GM19468 (cell line): ENCODE measurements at regions not wholly inside any gene's neighbourhood (a gene's known extent, or its start where the extent isn't known, plus 50 kb on each side); places are given as distances from the start of the nearest gene placed in this dataset.

ENCODE experiments used
- ATAC-seq: cut with Tn5 transposase; IDR thresholded peaks from one replicate; pipeline ENCODE4 v1.9.1; 2021; ENCODE audit warnings: mild to moderate bottlenecking, moderate library complexity, moderate number of reproducible peaks; ENCODE audit not compliant: unreplicated experiment; ENCODE audit errors: extremely low read depth

GRCh38 chr9:107869111-107869510 is 379.5 kb upstream of the KLF4 start:
- no peak for ATAC-seq

GRCh38 chr9:107868186-107868585 is 378.6 kb upstream of the KLF4 start:
- no peak for ATAC-seq

- no peak for ATAC-seq
Observed at GRCh38 chr9:107867738-107868137, 378.2 kb upstream of the KLF4 start.

- ATAC-seq, result no peak
Observed at GRCh38 chr9:107866711-107867311, 377.2 kb upstream of the KLF4 start.

- ATAC-seq, result no peak
Observed at GRCh38 chr9:107863396-107863795, 373.8 kb upstream of the KLF4 start.

GRCh38 chr9:107862881-107863280 is 373.3 kb upstream of the KLF4 start:
- ATAC-seq, result no peak

GRCh38 chr9:107862323-107862722 is 372.8 kb upstream of the KLF4 start:
- no peak for ATAC-seq

GRCh38 chr9:107861075-107861474 is 371.5 kb upstream of the KLF4 start:
- ATAC-seq, result no peak

GRCh38 chr9:107858260-107858659 is 368.7 kb upstream of the KLF4 start:
- ATAC-seq, result no peak

- ATAC-seq, result no peak
Observed at GRCh38 chr9:107856633-107857032, 367.1 kb upstream of the KLF4 start.

GRCh38 chr9:107855164-107855563 is 365.6 kb upstream of the KLF4 start:
- ATAC-seq, result no peak

- no peak for ATAC-seq
Observed at GRCh38 chr9:107853461-107853860, 363.9 kb upstream of the KLF4 start.

- no peak for ATAC-seq
Observed at GRCh38 chr9:107852891-107853290, 363.3 kb upstream of the KLF4 start.

- ATAC-seq, result no peak
Observed at GRCh38 chr9:107850653-107851052, 361.1 kb upstream of the KLF4 start.

- no peak for ATAC-seq
Observed at GRCh38 chr9:107847978-107848964, 358.7 kb upstream of the KLF4 start.

- ATAC-seq, result no peak
Observed at GRCh38 chr9:107842530-107842929, 353.0 kb upstream of the KLF4 start.

- no peak for ATAC-seq
Observed at GRCh38 chr9:107841076-107841475, 351.5 kb upstream of the KLF4 start.

- ATAC-seq, result no peak
Observed at GRCh38 chr9:107839371-107839770, 349.8 kb upstream of the KLF4 start.

- no peak for ATAC-seq
Observed at GRCh38 chr9:107838766-107839165, 349.2 kb upstream of the KLF4 start.

GRCh38 chr9:107836300-107836699 is 346.7 kb upstream of the KLF4 start:
- no peak for ATAC-seq

GRCh38 chr9:107833295-107833694 is 343.7 kb upstream of the KLF4 start:
- no peak for ATAC-seq

GRCh38 chr9:107832871-107833270 is 343.3 kb upstream of the KLF4 start:
- no peak for ATAC-seq
